ENCODE measurements at regions not wholly inside any gene's neighbourhood (a gene's known extent, or its start where the extent isn't known, plus 50 kb on each side); places are given as distances from the start of the nearest gene placed in this dataset.
"Not testable (repeated sequence)": the region's sequence is repeated elsewhere in the genome, so short reads cannot be mapped to it uniquely, and the experiment has no call there.

DNA sequence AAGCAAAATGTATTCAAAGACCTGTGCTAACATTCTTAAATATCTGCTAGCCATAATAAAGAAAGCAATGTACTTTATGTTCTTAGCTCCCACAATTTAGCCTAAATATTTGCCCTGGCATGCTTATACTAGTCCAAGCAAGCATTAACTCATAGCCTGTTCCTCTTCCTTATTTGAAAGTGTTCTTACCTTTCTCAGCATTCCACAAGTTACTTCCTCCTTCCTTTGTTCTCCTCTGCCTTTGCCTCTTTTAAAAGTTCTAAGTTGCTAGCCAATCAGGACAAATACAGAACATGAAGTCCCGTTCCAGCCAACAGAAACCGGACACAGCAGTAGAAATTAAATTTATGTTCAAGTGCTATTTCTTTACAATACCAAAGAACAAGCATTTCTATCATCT, 1154.6 kb upstream of the CELF4 start:
- H3K79me2 ChIP-seq (ENCODE audit: control insufficient read depth in 1 of 2, insufficient read depth in 2 of 2, low read length in 2 of 2); H2BK12ac ChIP-seq (ENCODE audit: low read depth, low read length); H4K20me1 ChIP-seq (replicated peaks in 1 of 2; ENCODE audit: control insufficient read depth in 1 of 2, insufficient read depth in 2 of 2, low read length in 2 of 2); H3K9me3 ChIP-seq (ENCODE audit: insufficient read depth in 2 of 2, low read depth in 1 of 2, low read length in 1 of 2); H3K4ac ChIP-seq (replicated peaks; ENCODE audit: insufficient read length, low read depth, low read length); H2BK5ac ChIP-seq (ENCODE audit: low read depth, low read length); H3K23ac ChIP-seq (ENCODE audit: insufficient read length); H3K4me2 ChIP-seq (ENCODE audit: insufficient read depth in 1 of 2, low read depth in 2 of 2, low read length in 2 of 2); H3K4me3 ChIP-seq (ENCODE audit: extremely low read depth in 1 of 4, insufficient read depth in 2 of 4, low read depth in 3 of 4, low read length in 4 of 4); FAIRE-seq; H2BK15ac ChIP-seq (ENCODE audit: low read length); H3K79me1 ChIP-seq (ENCODE audit: low read depth, low read length); H3K4me1 ChIP-seq (replicated peaks in 1 of 4; ENCODE audit: control insufficient read depth in 3 of 4, insufficient read depth in 4 of 4, low read length in 3 of 4); H4K5ac ChIP-seq (ENCODE audit: insufficient read length, low read depth, low read length); H2BK120ac ChIP-seq (replicated peaks; ENCODE audit: low read depth, low read length); H3K27me3 ChIP-seq (replicated peaks in 1 of 4; ENCODE audit: control insufficient read depth in 3 of 4, extremely low read depth in 1 of 4, insufficient read depth in 3 of 4, low read length in 3 of 4); DNase-seq (ENCODE audit: low read depth in 1 of 2, low spot score in 2 of 2); H2AFZ ChIP-seq (ENCODE audit: low read length); H2AK5ac ChIP-seq (ENCODE audit: low read depth, low read length); H3K36me3 ChIP-seq (ENCODE audit: control insufficient read depth in 2 of 4, insufficient read depth in 4 of 4, low read length in 3 of 4); H4K8ac ChIP-seq (ENCODE audit: extremely low read depth, insufficient read depth, low read length); H3K9ac ChIP-seq (replicated peaks in 1 of 4; ENCODE audit: extremely low read depth in 1 of 4, low read depth in 3 of 4, low read length in 3 of 4); H3K27ac ChIP-seq (ENCODE audit: low read depth, low read length); H3K23me2 ChIP-seq (ENCODE audit: low read depth, low read length); H4K91ac ChIP-seq (replicated peaks; ENCODE audit: insufficient read length, low read length); H2BK20ac ChIP-seq (ENCODE audit: low read length); H3K18ac ChIP-seq (ENCODE audit: extremely low read depth, low read length); H3K56ac ChIP-seq (replicated peaks; ENCODE audit: insufficient read length, low read depth, low read length); POLR2A ChIA-PET (ENCODE audit: partially characterized antibody); H3K14ac ChIP-seq (ENCODE audit: insufficient read length): not testable (repeated sequence)
- 91% methylated on average over 2 of the region's 2 CpGs; no CpG with 5 or more reads in 1 of the 2 experiments for whole genome bisulfite sequencing, 2 experiments (ENCODE audit: extremely low coverage in 1 of 2, insufficient coverage in 1 of 2, insufficient read length in 1 of 2, insufficient replicate concordance in 2 of 2, low coverage in 1 of 2, low lambda C conversion rate in 2 of 2, missing lambda C conversion rate in 1 of 2)
- CTCF ChIA-PET (ENCODE audit: partially characterized antibody), result interaction anchor here (0.6 kb wide), 1 partner anchor 20 kb away, joined by 3 read pairs; no protein-coding TSS in a partner anchor

Data from H1 (cell line).